HG03135 (cell line): ENCODE measurements at regions not wholly inside any gene's neighbourhood (a gene's known extent, or its start where the extent isn't known, plus 50 kb on each side); places are given as distances from the start of the nearest gene placed in this dataset.
"Not testable (repeated sequence)": the region's sequence is repeated elsewhere in the genome, so short reads cannot be mapped to it uniquely, and the experiment has no call there.

Experiments used
- ATAC-seq: cut with Tn5 transposase; IDR thresholded peaks from one replicate; pipeline ENCODE4 v1.9.1; 2021; ENCODE audit warnings: mild to moderate bottlenecking, moderate library complexity; ENCODE audit not compliant: unreplicated experiment

DNA sequence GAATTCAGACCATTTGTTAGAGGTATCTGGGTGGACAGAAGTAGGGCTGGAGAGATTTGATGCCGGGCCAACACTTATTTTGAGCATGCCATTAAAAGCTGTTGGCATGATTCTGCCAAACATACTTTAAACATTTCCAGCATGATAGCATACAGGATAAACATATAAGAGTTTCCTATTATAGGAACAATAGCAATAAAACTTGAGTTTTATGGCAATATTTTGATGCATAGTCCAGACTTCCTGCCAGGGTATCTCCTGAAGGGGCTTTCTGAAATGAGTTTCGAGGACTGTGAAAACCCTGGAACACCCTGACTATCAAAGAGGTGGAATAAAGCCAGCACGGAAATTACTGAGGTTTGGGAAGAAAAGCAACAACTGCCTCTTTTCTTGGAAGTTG, 1398.0 kb upstream of the NXPH2 start:
- no peak for ATAC-seq

DNA sequence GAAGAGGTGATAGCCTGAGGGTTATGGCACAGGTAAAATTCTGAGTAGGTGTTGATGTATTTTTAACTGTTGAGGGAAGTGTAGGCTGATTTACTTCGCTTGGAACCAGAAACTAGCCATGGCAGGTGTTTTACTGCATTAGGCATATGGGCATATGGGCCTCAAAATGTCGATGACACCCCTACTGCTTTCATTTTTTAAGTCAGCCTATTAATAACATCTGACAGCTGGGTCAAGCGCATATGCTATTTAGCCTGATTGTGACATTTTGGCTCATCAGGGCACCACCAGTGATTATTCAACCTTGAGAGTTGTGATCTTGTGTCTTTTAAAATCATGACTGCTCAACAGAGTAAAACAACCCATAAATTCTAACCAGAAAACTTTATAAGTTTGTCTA, 1396.9 kb upstream of the NXPH2 start:
- no peak for ATAC-seq

DNA sequence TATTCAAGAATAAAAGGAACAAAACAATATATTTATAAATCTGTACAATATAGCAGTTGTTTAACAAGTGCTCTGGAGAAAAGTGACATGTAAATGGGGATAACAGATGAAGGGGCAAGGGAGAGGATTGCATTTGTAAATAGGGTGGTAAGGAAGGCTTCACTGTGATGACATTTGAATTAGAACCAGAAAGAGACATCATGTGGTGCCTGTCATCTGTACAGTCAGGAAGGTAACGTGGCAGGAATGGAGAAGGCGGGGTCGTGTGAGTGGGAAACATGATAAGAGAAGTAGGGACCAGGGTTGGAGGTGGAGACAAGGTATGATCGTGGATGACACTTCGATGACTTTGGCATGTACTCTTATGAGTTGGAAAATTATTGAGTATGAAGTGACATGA, 1393.6 kb upstream of the NXPH2 start:
- ATAC-seq = no peak

DNA sequence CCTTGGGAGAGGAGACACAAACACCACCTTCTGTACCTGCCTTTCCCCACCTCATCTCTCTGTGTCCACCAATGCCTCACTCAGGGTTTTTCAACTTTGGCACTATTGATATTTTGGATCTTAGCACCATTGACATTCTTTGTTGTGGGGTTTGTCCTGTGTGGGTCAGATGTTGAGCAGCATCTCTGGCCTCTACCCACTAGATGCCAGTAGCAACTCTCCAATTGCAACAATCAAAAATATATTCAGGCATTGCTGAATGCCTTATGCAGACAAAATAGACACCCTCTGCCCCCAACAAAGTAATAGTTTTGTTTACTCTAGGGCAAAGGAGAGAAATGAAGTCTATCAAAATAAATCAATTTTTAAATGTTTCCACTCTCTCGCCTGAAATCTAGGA, 1384.3 kb upstream of the NXPH2 start:
- ATAC-seq = no peak

DNA sequence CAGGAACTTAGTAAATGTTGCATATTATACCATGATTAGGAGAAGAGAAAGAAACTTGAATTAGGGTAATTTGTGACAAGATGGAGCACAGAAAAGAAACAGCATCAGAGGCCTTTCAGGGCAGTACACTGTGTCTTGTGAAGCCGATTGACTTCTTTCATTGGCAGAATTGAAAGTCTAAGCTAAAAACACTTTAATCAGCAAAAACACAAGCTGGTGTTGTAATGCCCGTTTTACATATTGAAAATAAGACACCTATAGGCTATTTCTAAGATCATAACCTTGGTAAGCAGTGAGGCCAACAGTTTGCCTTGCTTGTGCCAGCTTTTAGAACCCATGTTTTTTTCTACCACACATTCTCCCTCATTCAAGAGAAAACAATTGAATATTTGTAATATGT, 1378.1 kb upstream of the NXPH2 start:
- no peak for ATAC-seq

- ATAC-seq = no peak
Measured at GRCh38 chr2:140157816-140158215, 1377.6 kb upstream of the NXPH2 start.

DNA sequence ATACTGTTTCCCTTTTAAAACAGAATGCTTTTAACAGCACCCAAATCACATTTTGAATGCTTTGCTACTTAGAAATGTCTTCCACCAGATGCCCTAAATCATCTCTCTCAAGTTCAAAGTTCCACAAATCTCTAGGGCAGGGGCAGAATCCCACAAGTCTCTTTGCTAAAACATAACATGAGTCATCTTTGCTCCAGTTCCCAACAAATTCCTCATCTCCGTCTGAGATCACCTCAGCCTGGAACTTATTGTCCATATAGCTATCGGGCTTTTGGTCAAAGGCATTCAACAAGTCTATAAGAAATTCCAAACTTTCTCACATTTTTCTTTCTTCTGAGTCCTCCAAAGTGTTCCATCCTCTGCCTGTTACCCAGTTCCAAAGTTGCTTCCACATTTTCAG, 1374.5 kb upstream of the NXPH2 start:
- ATAC-seq = no peak

GRCh38 chr2:140154271-140154670, 1374.1 kb upstream of the NXPH2 start:
- ATAC-seq = no peak

GRCh38 chr2:140144611-140145010, 1364.4 kb upstream of the NXPH2 start:
- ATAC-seq = no peak

GRCh38 chr2:140138736-140139135, 1358.5 kb upstream of the NXPH2 start:
- no peak for ATAC-seq

GRCh38 chr2:140136861-140137260, 1356.7 kb upstream of the NXPH2 start:
- ATAC-seq = no peak

GRCh38 chr2:140136366-140136765, 1356.2 kb upstream of the NXPH2 start:
- no peak for ATAC-seq

DNA sequence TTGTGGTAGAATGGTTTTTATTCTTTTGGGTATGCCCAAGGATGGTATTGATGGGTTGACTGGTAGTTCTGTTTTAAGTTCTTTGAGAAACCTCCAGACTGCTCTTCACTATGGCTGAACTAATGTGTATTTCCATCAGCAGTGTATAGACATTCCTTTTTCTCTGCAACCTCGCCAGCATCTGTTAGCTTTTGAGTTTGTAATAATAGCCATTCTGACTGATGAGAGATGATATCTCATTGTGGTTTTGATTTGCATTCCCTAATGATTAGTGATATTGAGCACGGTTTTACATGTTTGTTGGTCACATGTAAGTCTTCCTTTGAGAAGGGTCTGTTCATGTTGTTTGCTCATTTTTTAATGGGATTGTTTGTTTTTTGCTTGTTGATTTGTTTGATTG, 1348.7 kb upstream of the NXPH2 start:
- no peak for ATAC-seq

- ATAC-seq = no peak
Measured at GRCh38 chr2:140122001-140122400, 1341.8 kb upstream of the NXPH2 start.

GRCh38 chr2:140117386-140117785, 1337.2 kb upstream of the NXPH2 start:
- no peak for ATAC-seq

GRCh38 chr2:140108706-140109475, 1328.7 kb upstream of the NXPH2 start:
- no peak for ATAC-seq

DNA sequence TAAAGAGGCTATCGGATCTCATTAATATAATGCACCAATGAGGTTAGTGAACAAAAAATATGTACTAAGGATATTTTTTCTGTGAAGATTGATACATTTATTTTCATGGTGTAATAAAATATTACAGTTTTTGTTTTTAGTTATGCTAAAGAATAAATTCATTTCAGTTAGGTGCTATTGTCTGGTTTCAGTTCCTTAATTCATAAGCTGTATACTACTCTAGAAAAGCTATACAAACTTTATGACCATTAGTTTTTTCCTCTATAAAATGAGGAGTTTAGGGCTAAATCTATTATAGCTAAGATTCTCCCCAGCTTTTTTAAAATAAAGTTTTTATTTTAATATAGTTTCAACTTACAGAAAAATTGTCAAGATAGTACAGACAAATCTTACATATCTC, 1311.7 kb upstream of the NXPH2 start:
- ATAC-seq = no peak

DNA sequence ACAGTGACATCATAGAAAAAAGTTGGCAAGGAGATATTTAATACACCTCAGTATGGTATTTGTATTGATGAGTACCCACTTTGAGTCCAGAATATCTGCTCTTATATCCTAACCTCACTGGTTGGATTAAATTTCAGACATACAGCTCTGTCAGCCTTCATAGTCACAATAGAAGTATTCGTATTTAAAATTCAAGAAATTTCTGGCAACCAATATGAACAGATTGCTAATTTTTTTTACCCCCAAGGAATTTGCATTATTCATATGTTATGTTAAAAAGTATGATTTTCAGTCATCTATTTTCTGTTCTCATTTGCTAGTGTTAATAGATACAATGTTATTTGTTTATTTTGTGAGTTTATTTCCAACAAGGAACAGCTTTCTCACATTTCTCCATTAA, 1306.8 kb upstream of the NXPH2 start:
- no peak for ATAC-seq

DNA sequence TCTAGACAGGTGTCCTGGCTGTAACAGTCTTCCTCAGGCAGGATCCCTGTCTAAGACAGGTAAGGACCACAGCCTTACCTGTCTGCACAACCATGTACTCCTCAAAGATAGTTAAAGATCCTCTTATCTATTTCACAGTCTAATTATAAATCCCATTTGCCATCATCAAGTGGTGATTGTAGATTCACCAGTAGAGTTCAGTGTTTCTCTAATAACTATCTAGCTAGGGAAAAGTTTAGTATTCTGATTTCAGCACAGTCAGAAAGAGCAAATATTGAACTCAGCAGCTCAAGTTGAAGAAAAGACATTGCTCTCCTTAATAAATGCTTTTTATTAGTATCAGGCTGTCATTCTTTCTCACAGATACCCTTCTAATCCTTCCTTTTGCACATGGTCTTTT, 1305.5 kb upstream of the NXPH2 start:
- ATAC-seq = no peak

DNA sequence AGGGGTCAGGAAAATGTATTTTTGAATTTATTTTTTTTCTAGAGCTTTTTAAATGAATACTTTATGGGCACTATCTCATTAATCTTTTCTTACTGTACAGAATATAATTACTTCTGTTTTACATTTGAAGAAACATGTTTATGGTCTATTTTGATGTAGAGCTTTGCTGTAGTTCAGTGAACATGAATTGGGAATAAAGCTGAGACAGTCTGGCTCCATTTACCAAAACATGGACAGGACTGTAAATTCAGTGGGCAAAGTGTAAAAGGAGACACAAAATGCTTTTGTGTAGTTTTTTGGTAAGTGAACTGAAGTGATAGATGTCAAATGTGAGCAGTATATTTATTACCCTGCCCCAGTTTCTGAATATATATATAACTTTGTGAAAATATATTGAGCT, 1298.8 kb upstream of the NXPH2 start:
- ATAC-seq = no peak

- no peak for ATAC-seq
Measured at GRCh38 chr2:140076164-140076563, 1296.0 kb upstream of the NXPH2 start.

DNA sequence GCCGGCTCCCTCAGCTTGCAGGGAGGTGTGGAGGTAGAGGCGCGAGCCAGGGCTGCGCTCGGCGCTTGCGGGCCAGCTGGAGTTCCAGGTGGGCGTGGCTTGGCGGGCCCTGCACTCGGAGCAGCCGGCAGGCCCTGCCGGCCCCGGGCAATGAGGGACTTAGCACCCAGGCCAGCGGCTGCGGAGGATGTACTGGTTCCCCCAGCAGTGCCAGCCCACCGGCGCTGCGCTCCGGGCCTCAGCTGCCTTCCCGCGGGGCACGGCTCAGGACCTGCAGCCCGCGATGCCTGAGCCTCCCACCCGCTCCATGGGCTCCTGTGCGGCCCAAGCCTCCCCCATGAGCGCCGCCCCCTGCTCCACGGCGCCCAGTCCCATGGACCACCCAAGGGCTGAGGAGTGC, 1293.6 kb upstream of the NXPH2 start:
- ATAC-seq = not testable (repeated sequence)

- no peak for ATAC-seq
Measured at GRCh38 chr2:140067661-140068060, 1287.5 kb upstream of the NXPH2 start.
